Sigmoid colon (tissue), 4 donors: ENCODE measurements at regions not wholly inside any gene's neighbourhood (a gene's known extent, or its start where the extent isn't known, plus 50 kb on each side); places are given as distances from the start of the nearest gene placed in this dataset.

Source experiments
- EP300 ChIP-seq, 4 donors: sonication (generic); formaldehyde crosslinking; IDR thresholded peaks; one replicate each; pipeline ENCODE4 v1.6.1; 2017; ENCODE audit warnings: antibody characterized with exemption in 4 of 4
- POLR2A ChIP-seq, 2 donors: fragments of 450-650 bp; IDR thresholded peaks; one replicate each; pipeline ENCODE4 v1.6.1; 2016; ENCODE audit warnings: antibody characterized with exemption in 2 of 2, mild to moderate bottlenecking in 2 of 2, moderate library complexity in 2 of 2
- POLR2AphosphoS5 ChIP-seq, 4 donors: sonication (generic); formaldehyde crosslinking; IDR thresholded peaks; one replicate each; pipeline ENCODE4 v1.6.1; 2017; ENCODE audit warnings: antibody characterized with exemption in 4 of 4
- TF ChIP-seq, protein P1 (sequence below), 4 experiments: fragments of 450-650 bp in 3 of 4; fragments of 200-600 bp in 1 of 4; IDR thresholded peaks; one replicate each; pipeline ENCODE4 v1.5.1; 2016 to 2019; ENCODE audit warnings: antibody characterized with exemption in 4 of 4, mild to moderate bottlenecking in 3 of 4, moderate library complexity in 2 of 4

DNA sequence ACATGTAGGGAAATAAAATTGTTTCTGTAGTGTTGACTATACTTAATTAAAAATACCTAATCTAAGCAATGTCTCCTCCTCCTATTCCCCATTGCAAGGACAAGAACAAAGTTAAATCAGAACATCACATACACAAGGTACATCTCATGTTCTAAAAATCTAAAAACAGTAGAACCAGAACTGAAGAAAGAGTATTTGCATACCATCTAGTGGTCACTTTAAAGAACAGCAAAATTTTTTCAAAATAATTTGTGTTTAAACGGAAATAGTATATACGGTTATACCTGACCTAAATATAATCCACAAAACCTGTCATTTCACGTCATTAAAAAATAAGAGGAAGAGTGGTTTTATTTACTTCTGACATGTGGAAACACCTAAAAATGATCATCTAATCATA is 294.3 kb upstream of the KCNH7 start:
- TF ChIP-seq POLR2A (IDR thresholded peaks at IDR 0.05) (no peak), POLR2AphosphoS5 (IDR thresholded peaks at IDR 0.05) (no peak), EP300 (IDR thresholded peaks at IDR 0.05) (no peak)
- TF ChIP-seq, protein P1, sequence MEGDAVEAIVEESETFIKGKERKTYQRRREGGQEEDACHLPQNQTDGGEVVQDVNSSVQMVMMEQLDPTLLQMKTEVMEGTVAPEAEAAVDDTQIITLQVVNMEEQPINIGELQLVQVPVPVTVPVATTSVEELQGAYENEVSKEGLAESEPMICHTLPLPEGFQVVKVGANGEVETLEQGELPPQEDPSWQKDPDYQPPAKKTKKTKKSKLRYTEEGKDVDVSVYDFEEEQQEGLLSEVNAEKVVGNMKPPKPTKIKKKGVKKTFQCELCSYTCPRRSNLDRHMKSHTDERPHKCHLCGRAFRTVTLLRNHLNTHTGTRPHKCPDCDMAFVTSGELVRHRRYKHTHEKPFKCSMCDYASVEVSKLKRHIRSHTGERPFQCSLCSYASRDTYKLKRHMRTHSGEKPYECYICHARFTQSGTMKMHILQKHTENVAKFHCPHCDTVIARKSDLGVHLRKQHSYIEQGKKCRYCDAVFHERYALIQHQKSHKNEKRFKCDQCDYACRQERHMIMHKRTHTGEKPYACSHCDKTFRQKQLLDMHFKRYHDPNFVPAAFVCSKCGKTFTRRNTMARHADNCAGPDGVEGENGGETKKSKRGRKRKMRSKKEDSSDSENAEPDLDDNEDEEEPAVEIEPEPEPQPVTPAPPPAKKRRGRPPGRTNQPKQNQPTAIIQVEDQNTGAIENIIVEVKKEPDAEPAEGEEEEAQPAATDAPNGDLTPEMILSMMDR (IDR thresholded peaks at IDR 0.05): no peak
